IMR-90 (cell line): ENCODE measurements at regions not wholly inside any gene's neighbourhood (a gene's known extent, or its start where the extent isn't known, plus 50 kb on each side); places are given as distances from the start of the nearest gene placed in this dataset.

Experiments used
- ATAC-seq: fragments of 200-7000 bp; cut with Tn5 transposase; 2 replicates; pipeline ENCODE4 v1.9.1; 2020; ENCODE audit warnings: low read depth, mild to moderate bottlenecking, moderate library complexity
- BruUV-seq: library from RNA; stranded (reverse); fragments of 400-500 nt; replicated peaks from 2 replicates; lab custom pipeline; 2021; lab: Mats Ljungman, UMichigan
- CTCF ChIA-PET: fragments of 300-600 bp; formaldehyde crosslinking; extraction: SDS; loops from one replicate; lab custom pipeline; 2021; ENCODE audit warnings: antibody characterized with exemption; lab: Yijun Ruan, JAX
- POLR2A ChIA-PET: fragments of 300-600 bp; sonication (Branson Sonifier 250); formaldehyde crosslinking; loops from one replicate; lab custom pipeline; 2022; ENCODE audit warnings: antibody characterized with exemption; ENCODE audit not compliant: unreplicated experiment; lab: Charles Lee
- DNase-seq: peaks from one replicate; pipeline ENCODE4 v3.0.0; 2013
- H2AFZ ChIP-seq: replicated peaks from 2 replicates; pipeline ENCODE3; 2013; ENCODE audit warnings: low read length, mild to moderate bottlenecking; ENCODE audit not compliant: poor library complexity
- H2AK5ac ChIP-seq: 2 replicates; pipeline ENCODE4 v1.6.1; 2013; ENCODE audit warnings: low read depth, low read length, inconsistent platforms
- H2AK9ac ChIP-seq: replicated peaks from 2 replicates; pipeline ENCODE3; 2013; ENCODE audit warnings: mild to moderate bottlenecking, low read depth, low read length, moderate library complexity; ENCODE audit not compliant: poor library complexity
- H2BK120ac ChIP-seq: 2 replicates; pipeline ENCODE4 v1.6.1; 2013; ENCODE audit warnings: low read depth, low read length, inconsistent platforms
- H2BK15ac ChIP-seq: 3 replicates; pipeline ENCODE4 v1.6.1; 2013; ENCODE audit warnings: low read depth, low read length, inconsistent platforms
- H2BK20ac ChIP-seq: 2 replicates; pipeline ENCODE4 v1.6.1; 2013; ENCODE audit warnings: low read depth, mild to moderate bottlenecking, inconsistent platforms, low read length, moderate library complexity
- H2BK5ac ChIP-seq: 2 replicates; pipeline ENCODE4 v1.6.1; 2013; ENCODE audit warnings: mild to moderate bottlenecking, low read depth, low read length, inconsistent platforms; ENCODE audit not compliant: poor library complexity, severe bottlenecking
- H3K14ac ChIP-seq: replicated peaks from 2 replicates; pipeline ENCODE4 v1.6.1; 2013; ENCODE audit warnings: low read depth, low read length, inconsistent platforms
- H3K18ac ChIP-seq: 2 replicates; pipeline ENCODE4 v1.6.1; 2013; ENCODE audit warnings: low read depth, low read length, control low read depth
- H3K23ac ChIP-seq: 2 replicates; pipeline ENCODE4 v1.6.1; 2013; ENCODE audit warnings: low read depth, low read length, inconsistent platforms
- H3K27ac ChIP-seq: 2 replicates; pipeline ENCODE4 v1.5.1; 2013; ENCODE audit warnings: mild to moderate bottlenecking, control low read depth, low read length; ENCODE audit not compliant: insufficient read depth
- H3K27me3 ChIP-seq: 2 replicates; pipeline ENCODE4 v1.6.1; 2013; ENCODE audit warnings: low read length; ENCODE audit not compliant: control insufficient read depth, insufficient read depth
- H3K36me3 ChIP-seq: 2 replicates; pipeline ENCODE4 v1.6.1; 2013; ENCODE audit warnings: low read length, mixed read lengths; ENCODE audit not compliant: control insufficient read depth, insufficient read depth
- H3K4ac ChIP-seq: 2 replicates; pipeline ENCODE4 v1.6.1; 2013; ENCODE audit warnings: low read depth, low read length, inconsistent platforms
- H3K4me1 ChIP-seq: 2 replicates; pipeline ENCODE4 v1.6.1; 2013; ENCODE audit warnings: low read length, mixed read lengths; ENCODE audit not compliant: control insufficient read depth, insufficient read depth
- H3K4me2 ChIP-seq: 2 replicates; pipeline ENCODE4 v1.6.1; 2013; ENCODE audit warnings: low read depth, mild to moderate bottlenecking, control low read depth, low read length, moderate library complexity
- H3K4me3 ChIP-seq: 2 replicates; pipeline ENCODE4 v1.5.1; 2013; ENCODE audit warnings: low read depth, mild to moderate bottlenecking, control low read depth, low read length, moderate library complexity; ENCODE audit not compliant: insufficient read depth
- H3K56ac ChIP-seq: 2 replicates; pipeline ENCODE4 v1.6.1; 2013; ENCODE audit warnings: low read length, inconsistent platforms; ENCODE audit not compliant: insufficient read depth; ENCODE audit errors: extremely low read depth
- H3K79me1 ChIP-seq, 2 experiments: 2 replicates each; pipeline ENCODE4 v1.6.1; 2013; ENCODE audit warnings: low read length in 2 of 2, inconsistent platforms in 1 of 2, low read depth in 1 of 2
- H3K9ac ChIP-seq: 2 replicates; pipeline ENCODE4 v1.6.1; 2013; ENCODE audit warnings: low read depth, low read length, control low read depth
- H3K9me1 ChIP-seq: 2 replicates; pipeline ENCODE4 v1.6.1; 2013; ENCODE audit warnings: low read length, inconsistent platforms; ENCODE audit not compliant: insufficient read depth
- H3K9me3 ChIP-seq: 2 replicates; pipeline ENCODE4 v1.6.1; 2013; ENCODE audit warnings: low read length; ENCODE audit not compliant: control insufficient read depth, insufficient read depth
- H4K20me1 ChIP-seq: 2 replicates; pipeline ENCODE4 v1.6.1; 2013; ENCODE audit warnings: low read length, inconsistent platforms; ENCODE audit not compliant: insufficient read depth
- H4K5ac ChIP-seq: 2 replicates; pipeline ENCODE4 v1.6.1; 2013; ENCODE audit warnings: mild to moderate bottlenecking, low read depth, low read length, control low read depth
- H4K8ac ChIP-seq, 2 experiments: 2 replicates each; pipeline ENCODE4 v1.6.1; 2013; ENCODE audit warnings: low read depth in 2 of 2, low read length in 2 of 2, control low read depth in 1 of 2, inconsistent platforms in 1 of 2
- H4K91ac ChIP-seq: 2 replicates; pipeline ENCODE4 v1.6.1; 2013; ENCODE audit warnings: low read depth, low read length, inconsistent platforms; ENCODE audit not compliant: insufficient read depth
- BHLHE40 ChIP-seq: fragments of 150-350 bp; IDR thresholded peaks from 2 replicates; pipeline ENCODE4 v1.6.1; 2016; ENCODE audit warnings: mild to moderate bottlenecking, low read depth, low read length
- CEBPB ChIP-seq: IDR thresholded peaks from 2 replicates; pipeline ENCODE4 v1.6.1; 2012; ENCODE audit warnings: low read depth, low read length, improper control_type of control experiment
- CHD1 ChIP-seq: IDR thresholded peaks from 2 replicates; pipeline ENCODE4 v1.6.1; 2012; ENCODE audit warnings: low read depth, low read length, improper control_type of control experiment
- CTCF ChIP-seq: conservative IDR thresholded peaks from 2 replicates; pipeline ENCODE4 v1.5.1; 2012; ENCODE audit warnings: mild to moderate bottlenecking, low read depth, low read length, improper control_type of control experiment
- ELK1 ChIP-seq: fragments of 150-350 bp; IDR thresholded peaks from 2 replicates; pipeline ENCODE4 v1.6.1; 2016; ENCODE audit warnings: low read depth, mild to moderate bottlenecking, low read length, moderate library complexity, borderline replicate concordance
- FOS ChIP-seq: fragments of 150-350 bp; IDR thresholded peaks from 2 replicates; pipeline ENCODE4 v1.6.1; 2016; ENCODE audit warnings: low read depth, low read length
- MAFK ChIP-seq: IDR thresholded peaks from 2 replicates; pipeline ENCODE4 v1.6.1; 2012; ENCODE audit warnings: low read depth, low read length, improper control_type of control experiment
- MAZ ChIP-seq: IDR thresholded peaks from 2 replicates; pipeline ENCODE4 v1.6.1; 2012; ENCODE audit warnings: low read depth, mild to moderate bottlenecking, low read length, improper control_type of control experiment, moderate library complexity, borderline replicate concordance
- MXI1 ChIP-seq: IDR thresholded peaks from 2 replicates; pipeline ENCODE4 v1.6.1; 2012; ENCODE audit warnings: low read depth, mild to moderate bottlenecking, low read length, moderate library complexity, borderline replicate concordance
- NFE2L2 ChIP-seq: fragments of 150-350 bp; IDR thresholded peaks from 2 replicates; pipeline ENCODE4 v1.6.1; 2016; ENCODE audit warnings: low read depth, mild to moderate bottlenecking, low read length
- POLR2A ChIP-seq: IDR thresholded peaks from 2 replicates; pipeline ENCODE4 v1.6.1; 2012; ENCODE audit warnings: mild to moderate bottlenecking, low read depth, low read length
- RAD21 ChIP-seq: IDR thresholded peaks from 2 replicates; pipeline ENCODE4 v1.6.1; 2012; ENCODE audit warnings: low read length, improper control_type of control experiment
- RCOR1 ChIP-seq: IDR thresholded peaks from 2 replicates; pipeline ENCODE4 v1.6.1; 2012; ENCODE audit warnings: mild to moderate bottlenecking, low read length, improper control_type of control experiment; ENCODE audit not compliant: insufficient replicate concordance
- RFX5 ChIP-seq: IDR thresholded peaks from 2 replicates; pipeline ENCODE4 v1.8.0; 2012; ENCODE audit warnings: low read depth, mild to moderate bottlenecking, low read length, moderate library complexity
- SMC3 ChIP-seq: fragments of 150-350 bp; IDR thresholded peaks from 2 replicates; pipeline ENCODE4 v1.6.1; 2016; ENCODE audit warnings: low read depth, mild to moderate bottlenecking, antibody characterized with exemption, low read length, moderate library complexity
- USF2 ChIP-seq: fragments of 150-350 bp; IDR thresholded peaks from 2 replicates; pipeline ENCODE4 v1.6.1; 2017; ENCODE audit warnings: mild to moderate bottlenecking, antibody characterized with exemption, low read length, low read depth
- WGBS, 2 experiments: methylation state at CpG; one replicate each; pipeline versions ENCODE4 v1.1.5 to v1.1.7; 2013; ENCODE audit warnings: missing lambda C conversion rate in 2 of 2; ENCODE audit not compliant: insufficient read length in 1 of 2; ENCODE audit errors: extremely low coverage in 2 of 2; 5-methylcytosine and 5-hydroxymethylcytosine counted together
- dilution Hi-C: fragments of 300-500 bp; cut with HindIII; formaldehyde crosslinking; loops from one replicate; pipeline ENCODE4 v1.14.3; 2018; ENCODE audit warnings: low sequenced_read_pairs; ENCODE audit not compliant: unreplicated experiment
- in situ Hi-C: fragments of 300-500 bp; cut with MboI; formaldehyde crosslinking; loops from 3 replicates; pipeline ENCODE4 v1.14.3; 2019; ENCODE audit warnings: low sequenced_read_pairs, inconsistent platforms, mixed read lengths
- intact Hi-C: fragments of 100-400 bp; cut with micrococcal nuclease; formaldehyde crosslinking; loops from 2 replicates; pipeline ENCODE4 v1.10.0; 2022

GRCh38 chr5:13529300-13529699 lies 415.2 kb downstream of the DNAH5 start:
- Histone ChIP-seq H3K4me3 (no peak overlapping the region), H3K36me3 (no peaks in the 10 kb centered on the region), H4K5ac (no peak overlapping the region), H3K23ac (no peak overlapping the region), H4K8ac (no peak overlapping the region), H2BK120ac (no peak overlapping the region), H2BK20ac (no peak overlapping the region), H3K14ac (no peak overlapping the region), H3K56ac (no peak overlapping the region), H3K9me3 (0 out of 2 replicates have a peak, but pooled peaks cover 2% of the 10 kb centered on the region), H3K4me2 (no peak overlapping the region), H4K20me1 (no peaks in the 10 kb centered on the region), H2BK5ac (no peak overlapping the region), H2BK15ac (no peak overlapping the region), H3K18ac (no peak overlapping the region), H4K91ac (no peak overlapping the region), H3K4ac (no peak overlapping the region), H3K27ac (no peak overlapping the region), H3K79me1 (no peaks in the 10 kb centered on the region), H2AK5ac (no peak overlapping the region), H2AK9ac (no peak overlapping the region), H3K9me1 (no peaks in the 10 kb centered on the region), H3K4me1 (no peaks in the 10 kb centered on the region), H2AFZ (no peak overlapping the region), H3K27me3 (peaks cover 9% of the 10 kb centered on the region), H3K9ac (no peak overlapping the region)
- dilution Hi-C loops (no loop called here), intact Hi-C loops (no loop called here), in situ Hi-C loops (no loop called here)
- ChIA-PET CTCF (no interaction called here), POLR2A (no interaction called here)
- no CpG with 5 or more reads among the region's 1 CpG for WGBS, 2 experiments
- BruUV-seq = no TSS peak
- no peak for TF ChIP-seq MAFK
- no peak for TF ChIP-seq ELK1
- TF ChIP-seq CEBPB = no peak
- TF ChIP-seq CTCF = no peak
- TF ChIP-seq USF2 = no peak
- TF ChIP-seq RAD21 = no peak
- TF ChIP-seq FOS = no peak
- TF ChIP-seq RCOR1 = no peak
- TF ChIP-seq MXI1 = no peak
- no peak for TF ChIP-seq BHLHE40
- TF ChIP-seq MAZ = no peak
- TF ChIP-seq NFE2L2 = no peak
- no peak for TF ChIP-seq POLR2A
- TF ChIP-seq RFX5 = no peak
- no peak for TF ChIP-seq CHD1
- TF ChIP-seq SMC3 = no peak
- DNase-seq = no peak
- ATAC-seq = no peak
